Islet precursor cell (in vitro differentiated cells): ENCODE measurements at regions not wholly inside any gene's neighbourhood (a gene's known extent, or its start where the extent isn't known, plus 50 kb on each side); places are given as distances from the start of the nearest gene placed in this dataset.
"Not testable (repeated sequence)": the region's sequence is repeated elsewhere in the genome, so short reads cannot be mapped to it uniquely, and the experiment has no call there.

Experiments used
- DNase-seq: peaks from one replicate; pipeline ENCODE4 v3.0.0-alpha.2; 2018

GRCh38 chr4:149116806-149117205, 674.6 kb upstream of the NR3C2 start:
- no peak for DNase-seq

DNA sequence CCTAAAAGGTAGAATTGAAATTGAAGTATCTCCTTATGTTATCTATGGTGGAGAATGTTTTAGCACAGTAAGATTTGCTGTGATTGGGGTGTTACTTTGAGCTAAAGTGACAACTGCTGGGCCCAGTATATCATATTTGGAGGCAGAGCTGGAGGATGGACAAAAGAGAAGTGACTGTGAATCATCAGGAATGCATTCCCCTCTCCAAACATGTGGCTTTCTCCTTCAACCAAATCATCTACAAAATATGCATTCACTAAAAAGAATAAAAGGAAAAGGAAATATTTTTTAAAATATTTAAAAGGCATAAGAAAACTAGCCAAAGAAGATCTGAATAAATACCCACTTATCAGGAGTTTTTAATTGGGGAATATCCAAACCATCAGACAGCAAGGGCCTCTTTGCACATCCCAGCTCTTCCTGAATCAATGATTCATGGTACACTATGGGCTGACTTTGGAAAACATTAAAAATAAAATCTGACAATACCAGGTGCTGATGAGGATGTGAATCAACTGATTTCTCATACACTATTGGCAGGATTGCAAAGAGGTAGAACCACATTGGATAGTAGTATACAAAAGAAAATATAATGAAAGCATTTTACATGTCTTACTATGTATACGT, 671.7 kb upstream of the NR3C2 start:
- no peak for DNase-seq

DNA sequence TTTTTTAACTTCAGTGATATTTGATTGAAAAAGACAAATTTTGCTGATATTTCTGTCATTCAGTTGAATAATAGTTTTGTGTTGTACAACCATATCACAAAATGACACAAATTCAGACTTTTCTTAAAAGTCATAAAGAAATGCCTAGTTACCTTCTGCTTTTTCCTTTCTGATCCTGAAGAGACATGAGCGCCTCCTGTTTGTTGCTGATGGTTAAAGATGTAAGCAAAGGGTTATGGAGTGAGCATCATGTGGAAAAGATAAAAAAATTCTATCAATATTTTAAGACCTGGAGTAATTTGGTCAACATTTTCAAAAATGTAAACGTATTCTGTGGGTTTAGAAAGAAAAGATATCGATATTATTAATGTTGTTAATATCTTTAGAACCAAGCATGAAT, 669.9 kb upstream of the NR3C2 start:
- no peak for DNase-seq

DNA sequence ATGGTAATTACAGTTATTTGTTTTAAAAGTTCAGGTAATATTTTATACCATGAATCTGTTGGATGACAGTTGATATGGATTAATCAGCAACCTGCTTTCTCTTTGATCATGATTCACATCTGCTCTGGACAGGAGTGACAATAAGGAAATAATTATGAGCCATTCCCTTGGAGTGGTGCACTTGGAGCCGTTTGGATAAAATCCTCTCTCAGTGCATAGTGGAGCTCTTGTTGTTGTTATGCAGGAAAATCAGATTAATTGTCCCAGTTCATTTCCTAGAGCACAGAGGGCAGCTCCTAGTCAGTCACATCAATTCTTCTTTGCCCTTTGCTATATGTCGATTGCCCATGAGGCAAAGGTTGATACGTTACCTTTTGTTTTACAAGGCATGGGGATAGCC, 668.3 kb upstream of the NR3C2 start:
- no peak for DNase-seq

- no peak for DNase-seq
Observed at GRCh38 chr4:149108626-149109025, 666.4 kb upstream of the NR3C2 start.

GRCh38 chr4:149102765-149103164, 660.6 kb upstream of the NR3C2 start:
- no peak for DNase-seq

- no peak for DNase-seq
Observed at GRCh38 chr4:149101649-149102048, 659.4 kb upstream of the NR3C2 start.

- DNase-seq: no peak
Observed at GRCh38 chr4:149095811-149096210, 653.6 kb upstream of the NR3C2 start.

DNA sequence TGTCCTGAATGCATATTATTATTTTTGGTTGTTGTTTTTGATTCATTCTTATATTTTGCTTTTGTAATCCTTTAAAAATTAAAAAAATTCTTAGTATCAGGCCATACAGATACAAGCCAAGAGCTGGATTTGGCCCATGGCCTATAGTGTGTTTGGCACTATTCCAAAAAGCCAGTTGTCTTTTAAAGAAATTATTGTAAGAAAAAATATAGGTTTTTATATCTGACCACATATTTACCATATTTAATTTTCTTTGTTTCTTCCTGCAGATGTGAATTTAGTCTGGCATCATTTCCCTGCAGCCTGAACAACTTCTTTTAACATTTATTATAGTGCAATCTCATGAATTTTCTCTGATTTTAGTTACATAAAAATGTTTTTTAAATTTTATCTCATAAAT, 652.8 kb upstream of the NR3C2 start:
- DNase-seq: no peak

GRCh38 chr4:149084144-149084543, 641.9 kb upstream of the NR3C2 start:
- DNase-seq: no peak

GRCh38 chr4:149077181-149077580, 635.0 kb upstream of the NR3C2 start:
- DNase-seq: no peak

DNA sequence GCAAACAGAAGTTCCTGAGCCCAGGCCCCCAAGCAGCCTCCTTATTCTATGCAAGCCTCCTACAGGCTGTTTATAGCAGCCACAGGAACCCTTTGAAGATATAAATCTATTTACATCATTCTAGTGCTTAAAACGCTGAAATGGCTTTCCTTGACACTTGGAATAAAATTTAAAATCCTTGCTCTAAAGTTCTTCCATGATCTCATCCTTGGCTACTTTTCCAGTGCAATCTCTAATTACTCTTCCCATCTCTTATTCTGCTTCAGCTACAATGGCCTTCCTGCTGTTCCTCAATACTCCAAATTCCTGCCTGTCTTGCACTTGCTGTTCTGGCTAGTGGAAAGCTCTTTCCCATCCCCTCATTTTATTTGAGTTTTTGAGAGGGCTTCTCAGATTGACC, 634.2 kb upstream of the NR3C2 start:
- no peak for DNase-seq

DNA sequence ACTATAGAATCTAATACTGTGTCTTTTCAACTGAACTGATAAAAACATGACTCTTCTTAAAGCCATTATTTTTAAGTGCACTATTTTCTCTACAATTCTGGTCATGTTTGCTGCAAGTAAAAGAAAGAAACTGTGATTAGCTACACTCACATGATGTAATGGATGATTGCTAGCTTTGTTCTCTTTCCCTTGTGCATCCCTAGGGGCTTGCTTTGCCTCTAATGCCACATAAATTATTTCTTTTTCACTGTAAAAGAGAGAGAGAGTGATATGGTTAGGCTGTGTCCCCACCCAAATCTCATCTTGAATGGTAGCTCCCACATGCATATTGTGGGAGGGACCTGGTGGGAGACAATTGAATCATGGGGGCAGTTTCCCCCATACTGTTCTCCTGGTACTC, 630.2 kb upstream of the NR3C2 start:
- no peak for DNase-seq

GRCh38 chr4:149065753-149066152, 623.5 kb upstream of the NR3C2 start:
- no peak for DNase-seq

DNA sequence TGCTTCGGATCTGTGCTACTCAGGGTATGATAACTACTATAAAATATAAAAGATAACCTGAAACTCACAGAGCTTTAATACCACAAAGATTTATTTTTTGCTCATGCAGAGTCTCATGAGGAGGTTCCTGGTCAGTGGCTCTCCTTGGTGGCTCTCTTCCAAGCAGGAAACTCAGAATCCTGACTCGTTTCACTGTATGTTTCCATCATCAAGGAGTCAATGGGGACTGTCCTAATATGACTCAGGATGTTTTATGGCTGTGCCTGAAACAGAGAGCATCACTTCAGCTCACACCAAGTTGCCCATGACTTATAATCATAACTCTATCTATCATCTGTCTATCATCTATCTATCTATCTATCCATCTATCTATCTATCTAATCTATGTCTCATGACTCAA, 620.8 kb upstream of the NR3C2 start:
- no peak for DNase-seq

GRCh38 chr4:149057594-149057993, 615.4 kb upstream of the NR3C2 start:
- DNase-seq: no peak

- DNase-seq: no peak
Observed at GRCh38 chr4:149056615-149057014, 614.4 kb upstream of the NR3C2 start.

- no peak for DNase-seq
Observed at GRCh38 chr4:149055624-149056023, 613.4 kb upstream of the NR3C2 start.

DNA sequence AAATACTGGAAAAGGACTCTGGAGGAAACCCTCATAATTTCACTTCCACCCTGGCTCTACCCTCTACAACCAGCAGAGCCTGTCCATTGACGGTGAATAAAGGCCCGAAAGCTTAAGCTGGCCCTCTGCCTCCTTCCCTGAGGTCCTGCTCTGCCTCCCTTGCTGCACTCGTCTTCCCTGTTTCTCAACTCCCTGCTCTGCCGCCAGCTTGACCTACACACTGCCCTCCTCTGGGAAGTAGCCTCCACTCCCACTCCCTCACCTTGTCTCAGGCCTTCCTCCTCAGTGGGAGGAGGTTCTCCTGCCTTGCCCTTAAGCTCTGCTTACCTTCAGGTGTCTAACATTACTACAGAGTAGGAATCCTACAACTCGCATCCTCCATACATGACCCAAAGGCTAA, 608.6 kb upstream of the NR3C2 start:
- DNase-seq: peak; percentile 66

- no peak for DNase-seq
Observed at GRCh38 chr4:149048451-149049143, 606.4 kb upstream of the NR3C2 start.

GRCh38 chr4:149047368-149047767, 605.2 kb upstream of the NR3C2 start:
- DNase-seq: no peak

GRCh38 chr4:149045731-149046130, 603.5 kb upstream of the NR3C2 start:
- no peak for DNase-seq

DNA sequence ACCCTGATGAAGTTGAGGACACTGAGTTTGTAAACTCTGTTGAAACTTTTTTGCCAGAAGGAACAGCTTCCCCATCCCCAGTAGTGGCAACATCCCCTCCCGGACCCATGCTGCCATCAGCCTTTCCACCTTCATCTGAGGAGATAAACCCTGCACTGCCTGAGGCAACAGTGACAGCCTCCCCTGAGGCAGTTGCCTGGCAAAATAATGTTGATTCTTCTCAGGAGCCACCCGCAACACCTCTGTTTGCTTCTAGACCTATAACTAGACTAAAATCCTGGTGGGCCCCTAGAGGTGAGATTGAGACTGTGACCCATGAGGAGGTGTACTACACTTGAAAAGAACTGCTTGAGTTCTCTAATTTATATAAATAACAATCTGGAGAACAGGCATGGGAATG, 597.6 kb upstream of the NR3C2 start:
- not testable (repeated sequence) for DNase-seq

- no peak for DNase-seq
Observed at GRCh38 chr4:149031399-149031798, 589.2 kb upstream of the NR3C2 start.

DNA sequence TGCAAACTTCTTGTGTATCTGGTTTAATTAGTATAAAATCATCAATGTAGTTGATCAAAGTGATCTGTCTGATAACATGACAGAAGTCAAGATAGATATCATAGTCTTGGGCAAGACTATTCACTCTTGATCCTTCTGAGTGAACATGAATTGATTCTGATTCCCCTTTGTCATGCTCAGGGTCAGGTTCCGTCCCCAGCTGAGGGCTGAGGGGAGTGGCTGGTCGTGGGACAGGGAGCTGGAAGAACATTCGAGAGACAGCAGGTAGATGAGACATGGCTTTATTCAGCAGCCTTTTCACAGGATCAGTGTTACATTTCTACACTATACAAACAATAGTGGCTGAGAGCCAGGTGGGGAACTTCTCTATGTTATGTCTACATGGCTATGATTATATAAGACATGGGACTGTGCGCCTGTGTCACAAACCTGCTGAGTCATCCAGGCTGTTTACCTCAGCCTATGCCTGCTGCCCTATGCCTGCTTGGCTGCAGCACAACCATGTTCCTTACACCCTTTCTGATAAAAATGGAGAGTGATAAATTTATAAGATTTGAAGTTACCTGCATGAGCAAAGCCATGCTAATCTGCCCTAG, 586.9 kb upstream of the NR3C2 start:
- no peak for DNase-seq
